GM21367 (cell line): ENCODE measurements at regions not wholly inside any gene's neighbourhood (a gene's known extent, or its start where the extent isn't known, plus 50 kb on each side); places are given as distances from the start of the nearest gene placed in this dataset.

ENCODE experiments used
- ATAC-seq: cut with Tn5 transposase; IDR thresholded peaks from one replicate; pipeline ENCODE4 v1.9.1; 2021; ENCODE audit not compliant: unreplicated experiment

DNA sequence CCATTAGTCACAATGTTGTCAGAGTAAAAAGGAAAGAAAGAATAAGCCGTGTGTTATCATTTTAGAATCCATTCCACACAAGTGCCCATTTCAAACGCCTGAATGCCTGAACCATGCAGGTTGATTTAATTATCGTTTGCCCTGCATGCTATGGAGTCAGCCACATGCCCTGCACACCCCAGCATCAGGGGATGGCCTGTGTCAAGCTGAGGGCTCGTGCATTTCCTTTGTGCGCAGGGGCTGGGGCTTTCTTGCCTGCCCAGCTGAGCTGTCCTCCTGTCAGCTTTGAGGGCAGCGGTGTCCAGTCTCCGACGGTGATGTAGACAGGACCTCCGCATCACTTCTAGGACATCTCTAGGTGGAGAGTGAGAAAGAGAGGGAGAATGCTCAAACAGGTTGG is 200.4 kb downstream of the TSN start:
- ATAC-seq: no peak

GRCh38 chr2:121960251-121960650 is 204.8 kb downstream of the TSN start:
- ATAC-seq: no peak

DNA sequence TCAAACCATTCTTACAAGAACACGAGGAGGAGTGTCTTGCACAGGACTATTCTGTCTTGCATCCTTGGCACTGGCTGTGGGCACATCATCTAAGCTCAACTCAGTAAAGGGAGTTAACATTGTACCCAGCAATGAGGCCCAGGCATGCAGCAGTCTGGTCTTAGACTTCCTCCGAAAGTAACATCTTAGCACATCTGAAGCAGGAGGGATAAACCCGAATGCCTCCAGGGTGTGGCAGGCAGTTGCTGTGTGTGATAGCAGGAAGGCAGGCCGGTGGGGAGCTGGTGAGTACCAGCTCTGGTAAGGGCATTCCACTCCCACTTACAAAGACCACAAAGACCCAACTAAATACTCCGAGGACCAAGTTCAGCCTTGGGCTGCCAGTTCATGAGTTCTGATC is 206.3 kb downstream of the TSN start:
- ATAC-seq: no peak

DNA sequence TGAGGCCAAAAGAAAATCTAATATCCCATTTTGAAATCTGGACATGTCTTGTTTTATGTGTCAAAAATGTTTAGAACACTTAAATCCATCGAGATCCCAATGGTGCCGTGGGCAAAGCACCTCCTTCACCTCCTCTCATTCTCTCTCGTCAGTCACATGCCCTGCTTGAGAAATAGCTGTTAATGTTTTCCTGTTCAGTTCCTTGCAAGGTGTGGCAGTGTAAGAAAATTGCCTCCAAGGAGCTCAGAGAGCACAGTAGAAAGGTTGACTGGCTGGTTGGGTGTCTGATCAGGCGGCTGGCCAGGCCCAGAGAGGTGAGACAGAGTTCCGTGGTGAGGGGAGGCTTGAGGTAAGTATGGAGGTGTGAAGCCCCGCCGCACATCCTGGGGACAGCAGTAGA is 210.2 kb downstream of the TSN start:
- no peak for ATAC-seq

DNA sequence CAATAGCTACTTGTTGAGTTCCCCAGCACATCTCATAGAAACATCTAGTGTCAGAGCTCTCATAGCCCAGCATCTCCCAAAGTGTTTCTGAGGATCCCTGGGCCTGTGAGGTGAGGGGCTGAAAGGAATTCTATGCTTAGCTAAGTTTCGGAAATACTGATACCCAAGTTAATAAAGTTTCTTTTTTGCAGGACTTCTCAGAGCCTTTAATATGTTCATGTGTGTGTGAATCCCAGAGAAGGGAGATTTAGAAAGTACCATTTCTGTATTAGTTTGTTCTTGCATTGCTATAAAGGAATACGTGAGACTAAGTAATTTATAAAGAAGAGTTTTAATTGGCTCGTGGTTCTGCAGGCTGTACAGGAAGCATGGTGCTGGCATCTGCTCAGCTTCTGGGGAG is 211.2 kb downstream of the TSN start:
- no peak for ATAC-seq

- ATAC-seq: no peak
Observed at GRCh38 chr2:121969166-121969565, 213.7 kb downstream of the TSN start.

- ATAC-seq: no peak
Observed at GRCh38 chr2:121969766-121970639, 214.6 kb downstream of the TSN start.

DNA sequence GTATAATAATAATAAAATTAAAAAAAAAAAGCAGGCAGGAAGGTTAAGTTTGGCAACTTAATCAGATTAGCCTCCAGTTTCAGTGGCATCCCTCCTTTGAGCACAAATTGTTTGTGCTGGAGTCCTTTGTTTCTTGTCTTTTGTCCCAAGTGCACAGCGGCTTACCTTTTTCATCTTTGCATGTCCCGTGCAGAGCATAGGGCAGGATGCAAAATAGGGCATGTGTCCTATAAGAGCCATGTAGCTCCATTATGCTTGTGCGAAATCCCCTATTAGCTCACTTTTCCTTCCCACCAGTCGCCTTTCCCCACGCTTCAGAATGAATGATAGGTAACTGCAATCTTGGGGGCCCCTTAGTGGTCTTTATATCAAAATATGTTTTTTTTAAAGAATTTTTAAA is 216.8 kb downstream of the TSN start:
- no peak for ATAC-seq

DNA sequence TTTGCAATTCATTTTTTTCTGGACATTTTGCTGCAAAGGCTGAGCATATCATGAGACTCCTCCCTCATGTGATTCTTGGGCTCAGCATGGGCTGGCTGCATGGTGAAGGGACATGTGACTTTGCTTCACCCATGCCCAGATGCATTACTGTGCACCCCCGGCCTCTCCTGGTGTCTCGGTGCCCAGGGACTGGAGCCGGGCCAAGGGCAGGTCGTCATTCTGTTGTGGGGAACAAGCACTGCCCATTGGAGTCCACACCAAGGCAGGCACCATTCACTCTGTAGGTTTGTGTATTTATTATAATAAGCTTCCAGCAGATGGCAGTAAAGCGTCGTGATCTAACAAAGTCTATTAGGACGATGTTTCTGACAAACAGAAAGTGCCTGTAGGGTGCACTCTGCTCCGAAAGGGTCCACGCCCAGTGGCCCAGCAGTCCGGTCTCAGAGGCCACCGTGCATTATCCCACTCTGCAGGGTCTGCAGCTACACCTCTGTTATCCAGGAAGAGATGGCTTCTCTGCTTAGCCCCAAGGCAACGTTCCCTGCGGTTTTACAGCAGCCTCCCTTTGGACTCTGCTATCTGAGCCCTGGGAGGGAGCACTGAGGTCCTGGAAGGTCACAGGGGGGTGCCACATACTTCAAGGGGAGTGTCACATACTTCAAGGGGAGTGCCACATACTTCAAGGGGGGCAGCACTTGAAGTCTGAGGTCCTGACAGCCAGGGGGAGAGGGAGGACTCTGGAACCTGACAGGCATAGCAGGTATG is 219.6 kb downstream of the TSN start:
- peak; percentile 98 for ATAC-seq

DNA sequence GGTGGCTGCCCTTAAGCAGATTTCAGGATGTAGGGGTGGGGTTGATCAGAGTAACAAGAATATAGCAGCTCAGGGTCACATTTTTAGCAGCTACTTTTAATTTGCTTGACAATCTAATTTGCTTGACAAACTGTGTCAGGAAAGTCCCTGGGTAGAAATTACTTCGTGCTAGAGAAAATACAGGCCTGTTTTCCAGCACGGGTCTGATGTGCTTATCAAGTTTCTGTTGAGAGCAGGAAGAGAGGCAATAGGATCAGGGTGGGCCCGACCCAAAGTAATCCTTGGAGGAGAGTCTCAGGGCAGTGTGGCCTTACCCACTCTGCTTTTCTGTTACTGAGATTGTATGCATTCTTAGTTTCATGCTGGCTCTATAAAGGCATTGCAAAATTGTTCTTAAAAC is 221.5 kb downstream of the TSN start:
- no peak for ATAC-seq

DNA sequence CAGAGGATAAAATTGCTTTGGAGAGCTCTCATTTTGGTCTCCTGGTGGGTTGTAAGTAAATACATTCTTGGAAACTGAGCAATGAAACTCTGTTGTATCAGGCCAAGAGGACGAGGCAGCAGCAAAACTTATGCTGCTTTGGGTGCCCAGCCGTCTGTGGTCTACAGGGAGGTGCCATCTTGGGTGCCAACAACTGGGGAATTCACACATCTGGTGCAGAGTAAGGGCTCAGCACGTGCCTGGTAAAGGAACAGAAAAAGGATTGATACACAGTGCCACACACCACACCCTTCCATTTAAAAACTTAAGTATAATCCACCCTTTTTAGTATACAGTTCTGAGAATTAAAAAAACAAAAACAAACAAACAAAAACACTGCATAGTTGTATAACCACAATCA is 221.9 kb downstream of the TSN start:
- ATAC-seq: no peak

- no peak for ATAC-seq
Observed at GRCh38 chr2:121992700-121993099, 237.2 kb downstream of the TSN start.

DNA sequence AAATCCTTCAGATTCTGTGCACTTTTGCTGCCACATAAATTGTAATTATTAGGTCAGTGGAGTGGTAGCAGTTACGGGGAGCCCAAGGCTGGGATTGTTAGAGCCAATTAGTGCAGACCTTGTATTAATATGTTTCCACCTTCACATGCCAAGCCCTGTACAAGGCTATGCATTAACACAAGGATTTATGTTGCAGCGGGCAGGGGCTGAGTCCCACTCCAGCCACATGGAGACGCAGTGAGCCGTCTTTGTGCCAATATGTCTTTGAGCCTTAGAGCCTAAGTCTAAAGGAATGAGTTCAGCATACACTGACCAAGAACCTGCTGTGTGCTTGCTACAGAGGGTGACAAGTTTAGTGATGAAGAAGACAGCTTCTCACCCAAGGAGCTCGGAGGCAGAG is 238.2 kb downstream of the TSN start:
- no peak for ATAC-seq

DNA sequence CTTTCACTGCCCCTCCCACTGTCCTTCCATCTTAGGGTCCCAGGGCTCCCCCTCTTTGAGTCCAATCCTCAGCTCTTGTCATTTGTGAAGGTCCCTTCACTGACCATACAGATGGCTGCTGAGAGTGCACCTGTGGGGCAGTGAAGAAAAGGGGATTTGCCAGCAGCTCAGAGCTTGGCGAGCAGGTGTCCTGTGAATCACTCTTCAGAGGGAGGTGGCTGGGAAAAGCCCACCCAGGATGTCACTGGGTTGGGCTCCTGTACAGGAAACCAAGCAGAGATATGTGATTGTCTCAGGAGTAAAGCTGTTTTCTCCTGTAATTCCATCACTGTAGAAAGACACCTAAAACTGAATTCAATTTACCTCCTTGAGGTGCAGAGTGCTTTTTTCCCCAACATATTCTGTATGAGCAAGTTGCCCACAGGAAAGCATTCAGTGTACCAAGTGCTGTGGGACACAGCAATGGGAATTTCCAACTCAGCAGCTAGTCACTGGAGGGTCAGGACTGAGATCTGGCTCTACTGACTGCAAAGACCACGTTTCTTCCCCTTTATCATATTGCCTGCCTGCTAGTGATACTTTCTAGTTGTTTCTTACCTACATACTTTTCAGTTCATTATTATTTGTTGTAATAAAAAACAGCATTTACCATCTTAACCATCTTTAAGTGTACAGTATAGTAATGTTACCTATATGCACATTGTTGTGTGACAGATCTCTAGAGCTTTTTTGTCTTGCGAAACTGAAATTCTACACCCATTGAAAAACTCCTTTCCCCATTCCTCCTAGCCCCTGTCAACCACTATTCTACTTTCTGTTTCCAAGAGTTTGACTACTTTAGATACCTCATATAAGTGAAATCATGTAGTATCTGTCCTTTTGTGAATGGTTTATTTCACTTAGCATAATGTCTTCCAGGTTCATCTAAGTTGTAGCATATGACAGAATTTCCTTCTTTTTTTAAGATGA is 239.1 kb downstream of the TSN start:
- no peak for ATAC-seq

GRCh38 chr2:121998751-121999150 is 243.3 kb downstream of the TSN start:
- ATAC-seq: no peak

DNA sequence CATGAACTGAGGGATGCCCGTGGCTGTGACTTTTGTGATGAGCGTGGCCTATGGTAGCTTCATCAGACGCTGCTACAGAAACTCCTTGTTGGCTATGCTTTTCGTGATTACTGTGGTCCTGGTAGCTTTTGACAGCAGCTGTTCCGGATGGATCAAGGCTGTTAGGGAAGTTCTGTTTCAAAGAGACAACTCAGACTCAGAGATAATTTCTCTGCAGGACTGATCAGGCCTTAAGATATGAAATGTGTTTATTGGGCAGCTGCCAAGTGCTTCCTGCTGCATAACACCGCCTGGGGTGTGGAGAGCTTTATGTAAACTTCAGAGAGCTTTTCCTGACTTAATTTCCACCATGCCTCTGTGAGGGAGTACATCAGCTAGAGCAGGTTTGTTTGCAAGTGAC is 243.8 kb downstream of the TSN start:
- ATAC-seq: no peak

GRCh38 chr2:122000556-122001340 is 245.3 kb downstream of the TSN start:
- no peak for ATAC-seq

DNA sequence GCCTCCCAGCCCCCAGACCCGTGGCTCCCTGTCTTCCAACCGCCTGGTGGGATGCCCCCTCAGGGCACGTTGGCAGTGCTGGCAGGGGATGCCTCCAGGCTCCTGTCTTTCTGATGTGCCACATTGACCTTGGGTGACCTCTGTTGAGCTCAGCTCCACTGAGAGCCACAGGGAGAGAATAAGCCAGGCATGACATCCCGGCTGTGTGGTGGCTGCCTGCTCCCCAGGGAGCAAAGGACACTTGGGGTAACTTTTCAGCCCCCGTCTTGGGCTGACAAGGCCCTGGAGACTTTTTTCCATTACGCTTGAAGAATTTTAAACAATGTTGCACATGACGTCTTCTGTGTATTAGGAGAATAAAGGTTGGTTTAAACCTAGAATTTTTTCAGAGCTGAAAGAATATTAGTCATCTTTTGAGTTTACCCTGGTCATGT is 246.0 kb downstream of the TSN start:
- no peak for ATAC-seq

- ATAC-seq: no peak
Observed at GRCh38 chr2:122003196-122003940, 247.9 kb downstream of the TSN start.

GRCh38 chr2:122007126-122007525 is 251.7 kb downstream of the TSN start:
- ATAC-seq: no peak
